GM12878 (cell line): ENCODE measurements at regions not wholly inside any gene's neighbourhood (a gene's known extent, or its start where the extent isn't known, plus 50 kb on each side); places are given as distances from the start of the nearest gene placed in this dataset.

Experiments
- ATAC-seq: fragments of 200-7000 bp; cut with Tn5 transposase; 3 replicates; pipeline ENCODE4 v1.9.1; 2020; ENCODE audit warnings: mild to moderate bottlenecking, moderate library complexity
- BruUV-seq: library from RNA; stranded (reverse); fragments of 400-500 nt; replicated peaks from 2 replicates; lab custom pipeline; 2021; lab: Mats Ljungman, UMichigan
- CTCF ChIA-PET: fragments of 300-600 bp; sonication (Branson Sonifier 250); formaldehyde crosslinking; extraction: SDS; loops from one replicate; lab custom pipeline; 2021; ENCODE audit warnings: inconsistent platforms; lab: Yijun Ruan, JAX
- POLR2A ChIA-PET: fragments of 350-600 bp; formaldehyde crosslinking; extraction: SDS; loops from one replicate; lab custom pipeline; 2021; ENCODE audit warnings: inconsistent platforms; lab: Charles Lee
- RAD21 ChIA-PET: fragments of 300-600 bp; sonication (Branson Sonifier 250); formaldehyde crosslinking; loops from one replicate; lab custom pipeline; 2023; ENCODE audit warnings: antibody characterized with exemption; ENCODE audit not compliant: unreplicated experiment; lab: Charles Lee
- SMC1A ChIA-PET: fragments of 300-600 bp; sonication (Branson Sonifier 250); formaldehyde crosslinking; loops from one replicate; lab custom pipeline; 2023; ENCODE audit not compliant: unreplicated experiment, uncharacterized antibody; lab: Charles Lee
- DNase-seq: peaks from one replicate; pipeline ENCODE4 v3.0.0-alpha.2; 2011; ENCODE audit warnings: low read depth, low spot score
- FAIRE-seq: peaks from 3 replicates; lab custom pipeline; 2011; peaks lifted over from hg19 to GRCh38; lab: Jason Lieb, UNC
- H2AFZ ChIP-seq: 2 replicates; pipeline ENCODE4 v1.6.0; 2011; ENCODE audit warnings: low read depth, low read length, control low read depth; ENCODE audit not compliant: control insufficient read depth
- H3K27ac ChIP-seq: 2 replicates; pipeline ENCODE4 v1.5.1; 2011; ENCODE audit warnings: control low read depth; ENCODE audit not compliant: control insufficient read depth, insufficient read depth
- H3K27me3 ChIP-seq, 2 experiments: replicated peaks in 1 of 2; 2 replicates each; pipeline versions ENCODE4 v1.6.0 to v1.6.1; 2011; ENCODE audit warnings: low read length in 1 of 2; ENCODE audit not compliant: control insufficient read depth in 2 of 2, insufficient read depth in 2 of 2
- H3K36me3 ChIP-seq, 2 experiments: 2 replicates each; pipeline ENCODE4 v1.5.1; 2011; ENCODE audit warnings: low read length in 1 of 2; ENCODE audit not compliant: control insufficient read depth in 2 of 2, insufficient read depth in 2 of 2
- H3K4me1 ChIP-seq: 2 replicates; pipeline ENCODE4 v1.6.1; 2011; ENCODE audit warnings: mild to moderate bottlenecking, low read length, moderate library complexity, mixed read lengths; ENCODE audit not compliant: control insufficient read depth, insufficient read depth
- H3K4me2 ChIP-seq: 2 replicates; pipeline ENCODE4 v1.6.0; 2011; ENCODE audit warnings: control low read depth; ENCODE audit not compliant: control insufficient read depth, insufficient read depth
- H3K4me3 ChIP-seq: fragments of 200-600 bp; sonication (generic); 2 replicates; pipeline ENCODE4 v1.5.1; 2016
- H3K79me2 ChIP-seq: 2 replicates; pipeline ENCODE4 v1.6.0; 2011; ENCODE audit warnings: low read length; ENCODE audit not compliant: control insufficient read depth, insufficient read depth
- H3K9ac ChIP-seq: 2 replicates; pipeline ENCODE4 v1.8.0; 2011; ENCODE audit warnings: low read length, control low read depth, mixed read lengths; ENCODE audit not compliant: control insufficient read depth, insufficient read depth
- H3K9me3 ChIP-seq: replicated peaks from 3 replicates; pipeline ENCODE4 v1.5.1; 2011; ENCODE audit warnings: mild to moderate bottlenecking, low read length; ENCODE audit not compliant: control insufficient read depth, insufficient read depth
- H4K20me1 ChIP-seq: 2 replicates; pipeline ENCODE4 v1.6.0; 2011; ENCODE audit not compliant: control insufficient read depth, insufficient read depth
- BCL11A ChIP-seq: IDR thresholded peaks from 2 replicates; pipeline ENCODE4 v1.6.1; 2011; ENCODE audit warnings: low read depth, low read length
- ESRRA ChIP-seq: IDR thresholded peaks from 2 replicates; pipeline ENCODE4 v1.6.1; 2012; ENCODE audit warnings: mild to moderate bottlenecking, low read length, improper control_type of control experiment
- PAX8 ChIP-seq: fragments of 450-650 bp; IDR thresholded peaks from 2 replicates; pipeline ENCODE4 v1.6.1; 2017; ENCODE audit warnings: mild to moderate bottlenecking, moderate library complexity
- PML ChIP-seq: IDR thresholded peaks from 2 replicates; pipeline ENCODE4 v1.6.1; 2012; ENCODE audit warnings: low read length, inconsistent platforms
- RELB ChIP-seq: fragments of 450-650 bp; IDR thresholded peaks from 2 replicates; pipeline ENCODE4 v1.6.1; 2017; ENCODE audit warnings: low read depth, mild to moderate bottlenecking, moderate library complexity
- REST ChIP-seq: IDR thresholded peaks from 2 replicates; pipeline ENCODE4 v1.6.1; 2012; ENCODE audit warnings: mild to moderate bottlenecking, low read depth, low read length
- TARDBP ChIP-seq: IDR thresholded peaks from 2 replicates; pipeline ENCODE4 v1.6.1; 2016; ENCODE audit warnings: borderline replicate concordance
- ZBED1 ChIP-seq: IDR thresholded peaks from 2 replicates; pipeline ENCODE4 v1.6.1; 2016; ENCODE audit warnings: borderline replicate concordance
- WGBS: methylation state at CpG from one replicate; pipeline ENCODE4 v1.1.6; 2016; ENCODE audit warnings: low lambda C conversion rate; ENCODE audit not compliant: insufficient replicate concordance, insufficient coverage; ENCODE audit errors: missing lambda C conversion rate; 5-methylcytosine and 5-hydroxymethylcytosine counted together
- in situ Hi-C: fragments of 300-500 bp; cut with MboI; formaldehyde crosslinking; loops from 9 replicates; pipeline ENCODE4 v1.14.3; 2018; ENCODE audit warnings: mixed read lengths
- intact Hi-C: fragments of 100-400 bp; cut with micrococcal nuclease; formaldehyde crosslinking; loops from one replicate; pipeline ENCODE4 v1.14.2; 2022; ENCODE audit not compliant: unreplicated experiment

DNA sequence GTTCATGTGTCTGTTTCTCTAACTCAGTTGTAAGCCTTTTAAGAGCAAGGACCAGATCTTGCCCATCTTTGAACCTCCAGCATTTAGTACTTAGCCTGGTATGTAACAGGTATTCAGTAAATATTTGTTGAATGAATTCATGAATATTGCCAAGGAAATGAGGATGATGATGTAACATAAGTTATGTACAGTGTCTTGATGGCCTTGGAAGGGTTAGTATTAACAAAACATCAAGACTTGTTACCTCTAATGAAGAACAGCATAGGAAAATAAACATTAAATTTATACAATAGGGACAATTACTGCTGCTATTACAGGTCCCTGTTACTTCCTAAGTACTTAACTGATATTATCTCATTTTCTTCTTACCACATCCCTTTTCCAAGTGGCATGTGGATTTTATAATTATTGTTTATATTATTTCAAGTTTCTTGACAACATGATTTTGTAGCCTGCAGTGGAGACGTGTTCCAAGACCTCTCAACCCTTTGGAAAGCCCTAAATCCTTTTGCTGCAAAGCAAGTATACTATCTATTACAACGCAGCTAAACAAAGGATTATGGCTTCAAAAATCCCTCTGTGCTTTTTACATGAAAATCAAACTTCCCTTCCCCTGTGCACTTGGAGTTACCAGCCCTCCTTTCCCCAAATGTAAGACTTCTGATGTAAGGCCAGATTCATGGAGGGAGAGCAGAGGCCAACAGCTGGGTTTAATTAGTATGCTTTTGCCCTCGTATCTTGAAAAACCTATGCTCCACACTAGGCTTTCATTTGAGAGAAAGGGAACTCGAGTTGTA, 77.4 kb upstream of the SMIM36 start:
- no peaks in the 10 kb centered on the region for H3K36me3 ChIP-seq
- TF ChIP-seq ESRRA (no peak), TARDBP (no peak)
- no peak overlapping the region for H3K4me2 ChIP-seq
- no peak overlapping the region for H2AFZ ChIP-seq
- no peak for DNase-seq
- POLR2A ChIA-PET, result no interaction called here
- RAD21 ChIA-PET, result no interaction called here
- H3K9ac ChIP-seq, result no peak overlapping the region
- H3K79me2 ChIP-seq, result no peaks in the 10 kb centered on the region
- no peaks in the 10 kb centered on the region; a peak in 1 of 4 replicates for H3K27me3 ChIP-seq
- intact Hi-C loops, result no loop called here
- 14% methylated on average over 4 of the region's 4 CpGs for WGBS
- H3K27ac ChIP-seq, result no peak overlapping the region
- no peaks in the 10 kb centered on the region for H4K20me1 ChIP-seq
- CTCF ChIA-PET, result no interaction called here
- SMC1A ChIA-PET, result no interaction called here
- H3K4me1 ChIP-seq, result no peaks in the 10 kb centered on the region
- ATAC-seq, result no peak
- in situ Hi-C loops, result no loop called here
- no peaks in the 10 kb centered on the region for H3K9me3 ChIP-seq
- no peak for FAIRE-seq
- H3K4me3 ChIP-seq, result no peak overlapping the region
- no TSS peak for BruUV-seq

DNA sequence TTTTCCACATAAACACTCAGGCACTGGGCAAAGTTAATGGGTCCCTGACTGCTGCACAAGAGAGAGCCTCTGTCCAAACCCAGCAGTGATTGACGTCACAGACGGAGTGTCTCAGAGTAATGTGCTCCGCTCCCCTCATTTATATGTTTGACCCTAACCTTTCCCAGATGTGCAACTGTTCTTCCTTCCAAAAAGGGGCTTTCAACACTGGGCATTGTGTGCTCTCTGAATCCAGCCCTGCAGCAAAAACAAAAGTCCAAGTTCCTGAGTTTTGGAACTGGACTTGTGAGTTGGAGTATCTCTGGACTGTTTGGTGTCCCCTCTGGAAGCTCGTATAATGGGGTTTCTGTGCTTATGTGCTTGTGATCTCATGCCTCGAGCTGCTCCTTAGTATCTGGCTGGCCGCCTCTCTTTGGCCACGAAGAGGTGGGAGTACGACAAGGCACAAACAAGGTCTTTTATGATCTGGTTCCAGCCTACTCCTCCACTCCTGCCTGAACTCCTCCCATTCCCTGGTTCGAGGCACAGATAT, 76.4 kb upstream of the SMIM36 start:
- 49% methylated on average over 9 of the region's 9 CpGs for WGBS
- H2AFZ ChIP-seq, result no peak overlapping the region
- CTCF ChIA-PET, result no interaction called here
- no peaks in the 10 kb centered on the region for H3K9me3 ChIP-seq
- in situ Hi-C loops (no loop called here), intact Hi-C loops (no loop called here)
- BruUV-seq, result no TSS peak
- DNase-seq (no peak), FAIRE-seq (no peak), ATAC-seq (no peak)
- H3K27me3 ChIP-seq, result no peaks in the 10 kb centered on the region; a peak in 1 of 4 replicates
- no peaks in the 10 kb centered on the region for H4K20me1 ChIP-seq
- SMC1A ChIA-PET, result no interaction called here
- TF ChIP-seq RELB (no peak), REST (no peak), PML (no peak), ZBED1 (no peak), BCL11A (no peak), PAX8 (no peak)
- H3K9ac ChIP-seq, result no peak overlapping the region
- no peaks in the 10 kb centered on the region for H3K36me3 ChIP-seq
- H3K4me3 ChIP-seq, result no peak overlapping the region
- RAD21 ChIA-PET, result no interaction called here
- H3K4me1 ChIP-seq, result no peaks in the 10 kb centered on the region
- H3K79me2 ChIP-seq, result no peaks in the 10 kb centered on the region
- no peak overlapping the region for H3K27ac ChIP-seq
- H3K4me2 ChIP-seq, result no peak overlapping the region
- POLR2A ChIA-PET, result no interaction called here
